OCI-LY1 (cell line): ENCODE measurements at regions not wholly inside any gene's neighbourhood (a gene's known extent, or its start where the extent isn't known, plus 50 kb on each side); places are given as distances from the start of the nearest gene placed in this dataset.

Source experiments
- H2AFZ ChIP-seq: fragments of 200-600 bp; sonication (generic), shearing (Covaris generic); 2 replicates; pipeline ENCODE4 v1.6.0; 2014; ENCODE audit warnings: antibody characterized with exemption, mild to moderate bottlenecking, low read length
- H3F3A ChIP-seq: fragments of 200-600 bp; sonication (generic), shearing (Covaris generic); 2 replicates; pipeline ENCODE4 v1.6.0; 2014; ENCODE audit warnings: mild to moderate bottlenecking, antibody characterized with exemption, low read length, moderate library complexity; ENCODE audit not compliant: insufficient read depth
- H3K27ac ChIP-seq: fragments of 200-600 bp; sonication (generic); 2 replicates; pipeline ENCODE4 v1.5.1; 2014; ENCODE audit warnings: low read length, mixed run types, mild to moderate bottlenecking, low read depth; ENCODE audit not compliant: poor library complexity, severe bottlenecking
- H3K27me3 ChIP-seq: fragments of 200-600 bp; sonication (generic); 2 replicates; pipeline ENCODE4 v1.6.0; 2014; ENCODE audit warnings: antibody characterized with exemption, mild to moderate bottlenecking, low read length, moderate library complexity; ENCODE audit not compliant: insufficient read depth
- H3K36me3 ChIP-seq: fragments of 200-600 bp; sonication (generic); 2 replicates; pipeline ENCODE4 v1.6.1; 2014; ENCODE audit warnings: mild to moderate bottlenecking, antibody characterized with exemption, low read length, moderate library complexity, mixed read lengths; ENCODE audit not compliant: insufficient read depth
- H3K4me1 ChIP-seq: fragments of 200-600 bp; sonication (generic); 2 replicates; pipeline ENCODE4 v1.5.1; 2014; ENCODE audit warnings: mild to moderate bottlenecking, low read length, moderate library complexity; ENCODE audit not compliant: insufficient read depth, severe bottlenecking
- H3K4me2 ChIP-seq: fragments of 200-600 bp; sonication (generic), shearing (Covaris generic); 2 replicates; pipeline ENCODE4 v1.6.1; 2014; ENCODE audit warnings: low read length
- H3K4me3 ChIP-seq: fragments of 200-600 bp; sonication (generic); 2 replicates; pipeline ENCODE4 v1.5.1; 2014; ENCODE audit warnings: low read length, low read depth, mild to moderate bottlenecking, mixed read lengths; ENCODE audit not compliant: poor library complexity, severe bottlenecking
- H3K79me2 ChIP-seq: fragments of 200-600 bp; shearing (Covaris generic); 2 replicates; pipeline ENCODE4 v1.6.1; 2016; ENCODE audit warnings: mixed run types, low read length, mixed read lengths; ENCODE audit not compliant: insufficient read depth
- H3K9ac ChIP-seq: fragments of 200-600 bp; sonication (generic), shearing (Covaris generic); 2 replicates; pipeline ENCODE4 v1.6.1; 2014; ENCODE audit warnings: mild to moderate bottlenecking, low read length, mixed read lengths
- H3K9me2 ChIP-seq: fragments of 200-600 bp; sonication (generic), shearing (Covaris generic); 2 replicates; pipeline ENCODE4 v1.6.1; 2014; ENCODE audit warnings: low read depth, mild to moderate bottlenecking, low read length, mixed read lengths
- H3K9me3 ChIP-seq: fragments of 200-600 bp; shearing (Covaris generic); 2 replicates; pipeline ENCODE4 v1.6.1; 2014; ENCODE audit warnings: low read length, mixed read lengths
- H4K20me1 ChIP-seq: fragments of 200-600 bp; sonication (generic), shearing (Covaris generic); 2 replicates; pipeline ENCODE4 v1.6.0; 2016; ENCODE audit warnings: mild to moderate bottlenecking, low read length; ENCODE audit not compliant: insufficient read depth
- EZH2 ChIP-seq: fragments of 200-600 bp; sonication (generic), shearing (Covaris generic); IDR thresholded peaks from 2 replicates; pipeline ENCODE4 v1.8.0; 2017; ENCODE audit warnings: borderline replicate concordance, mixed run types, mild to moderate bottlenecking, antibody characterized with exemption, low read length, moderate library complexity, mixed read lengths
- TF ChIP-seq, protein P1 (sequence below): fragments of 200-600 bp; sonication (generic), shearing (Covaris generic); IDR thresholded peaks from 2 replicates; pipeline ENCODE4 v1.5.1; 2017; ENCODE audit warnings: mild to moderate bottlenecking, antibody characterized with exemption, low read length, moderate library complexity, mixed read lengths

DNA sequence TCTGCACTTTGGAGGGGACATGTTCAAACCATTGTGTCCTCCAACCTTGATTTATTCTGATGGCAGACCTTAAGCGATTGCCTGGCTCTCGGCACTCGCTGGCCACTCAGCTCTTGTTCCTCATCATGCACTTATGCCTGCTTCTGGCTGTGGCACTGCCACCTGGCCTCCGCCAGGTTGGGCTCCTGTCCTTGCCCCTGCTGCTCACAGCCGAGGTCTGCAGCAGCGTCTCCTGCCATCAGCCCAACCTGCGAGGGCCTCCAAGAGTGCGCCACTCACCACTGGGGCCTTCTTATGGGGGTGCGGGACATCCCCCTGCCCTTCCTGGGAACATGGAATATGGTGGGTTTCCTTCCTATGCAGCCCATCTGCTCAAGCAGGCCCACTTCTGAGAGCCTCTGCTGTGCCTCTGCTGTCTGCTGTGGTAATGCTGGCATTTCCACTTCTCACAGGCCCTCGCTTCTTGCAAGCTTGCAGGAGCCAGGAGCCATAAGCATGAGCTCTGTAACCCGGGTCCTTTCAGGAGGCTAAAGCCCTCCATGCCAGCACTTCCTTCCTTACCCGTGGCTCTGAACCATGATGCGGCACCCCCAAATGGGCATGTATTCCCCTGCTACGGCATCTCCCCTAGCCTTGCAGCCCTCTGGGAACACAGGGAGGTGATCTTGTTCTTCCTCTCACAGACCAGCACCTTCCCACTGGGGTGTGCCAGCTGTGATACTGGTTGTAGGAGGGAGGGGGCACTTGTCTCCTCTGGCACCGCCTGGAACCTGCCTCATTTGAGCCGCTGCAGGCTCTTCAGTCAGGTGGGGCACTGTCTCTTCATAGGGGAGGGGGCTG is 58.6 kb upstream of the HS6ST1 start:
- H3K79me2 ChIP-seq, result no peaks in the 10 kb centered on the region
- no peaks in the 10 kb centered on the region for H3K36me3 ChIP-seq
- H3K9ac ChIP-seq, result no peak overlapping the region
- no peaks in the 10 kb centered on the region for H3F3A ChIP-seq
- no peaks in the 10 kb centered on the region for H3K9me2 ChIP-seq
- no peaks in the 10 kb centered on the region for H3K27me3 ChIP-seq
- no peak overlapping the region for H3K27ac ChIP-seq
- TF ChIP-seq, protein P1, sequence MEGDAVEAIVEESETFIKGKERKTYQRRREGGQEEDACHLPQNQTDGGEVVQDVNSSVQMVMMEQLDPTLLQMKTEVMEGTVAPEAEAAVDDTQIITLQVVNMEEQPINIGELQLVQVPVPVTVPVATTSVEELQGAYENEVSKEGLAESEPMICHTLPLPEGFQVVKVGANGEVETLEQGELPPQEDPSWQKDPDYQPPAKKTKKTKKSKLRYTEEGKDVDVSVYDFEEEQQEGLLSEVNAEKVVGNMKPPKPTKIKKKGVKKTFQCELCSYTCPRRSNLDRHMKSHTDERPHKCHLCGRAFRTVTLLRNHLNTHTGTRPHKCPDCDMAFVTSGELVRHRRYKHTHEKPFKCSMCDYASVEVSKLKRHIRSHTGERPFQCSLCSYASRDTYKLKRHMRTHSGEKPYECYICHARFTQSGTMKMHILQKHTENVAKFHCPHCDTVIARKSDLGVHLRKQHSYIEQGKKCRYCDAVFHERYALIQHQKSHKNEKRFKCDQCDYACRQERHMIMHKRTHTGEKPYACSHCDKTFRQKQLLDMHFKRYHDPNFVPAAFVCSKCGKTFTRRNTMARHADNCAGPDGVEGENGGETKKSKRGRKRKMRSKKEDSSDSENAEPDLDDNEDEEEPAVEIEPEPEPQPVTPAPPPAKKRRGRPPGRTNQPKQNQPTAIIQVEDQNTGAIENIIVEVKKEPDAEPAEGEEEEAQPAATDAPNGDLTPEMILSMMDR, result no peak
- TF ChIP-seq EZH2, result no peak
- H2AFZ ChIP-seq, result no peak overlapping the region
- no peaks in the 10 kb centered on the region for H4K20me1 ChIP-seq
- no peak overlapping the region for H3K4me2 ChIP-seq
- H3K4me3 ChIP-seq, result no peak overlapping the region
- H3K9me3 ChIP-seq, result no peaks in the 10 kb centered on the region
- H3K4me1 ChIP-seq, result no peaks in the 10 kb centered on the region

DNA sequence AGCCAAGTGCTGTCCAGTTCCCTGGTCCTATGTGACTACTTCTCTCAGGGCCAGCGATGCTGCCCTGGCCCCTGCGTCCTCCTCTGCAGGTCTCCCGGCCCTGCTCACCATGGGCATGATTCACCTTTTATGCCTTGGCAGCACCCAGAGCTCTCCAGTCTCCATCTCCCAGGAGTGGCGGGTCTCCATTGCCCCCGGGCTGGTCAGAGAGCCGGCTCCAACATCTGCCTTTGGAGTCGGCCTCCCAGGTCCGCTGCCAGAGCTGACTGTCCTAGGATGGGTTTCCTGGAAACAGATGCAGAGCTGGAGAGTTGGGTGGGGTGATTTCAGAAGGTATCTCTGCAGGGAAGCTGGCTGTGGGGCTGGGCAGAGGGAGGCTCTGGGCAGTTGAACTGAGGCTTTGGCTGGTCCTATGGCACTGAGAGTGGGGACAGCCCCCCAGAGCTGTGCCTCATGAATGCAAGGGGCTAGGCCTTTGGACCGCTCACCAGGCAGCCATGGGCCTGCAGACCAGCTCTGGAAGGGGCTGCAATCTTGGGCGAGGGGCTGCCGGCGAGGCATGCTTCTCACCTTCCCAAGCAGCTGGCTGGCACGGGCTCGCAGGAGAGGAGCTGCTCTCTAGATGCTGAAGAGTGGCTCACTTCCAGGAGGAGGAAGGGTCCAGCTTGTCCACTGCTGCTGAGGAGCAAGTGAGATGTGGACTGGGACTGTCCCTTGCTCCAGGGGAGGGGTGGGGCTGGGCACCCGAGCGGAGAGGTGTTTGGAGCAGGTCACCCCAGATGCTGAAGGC is 59.8 kb upstream of the HS6ST1 start:
- no peaks in the 10 kb centered on the region for H3K9me2 ChIP-seq
- no peak overlapping the region for H3K9ac ChIP-seq
- H3F3A ChIP-seq, result no peaks in the 10 kb centered on the region
- H3K27ac ChIP-seq, result no peak overlapping the region
- H3K4me1 ChIP-seq, result no peaks in the 10 kb centered on the region
- H3K4me3 ChIP-seq, result no peak overlapping the region
- H3K4me2 ChIP-seq, result no peak overlapping the region
- no peaks in the 10 kb centered on the region for H4K20me1 ChIP-seq
- H3K36me3 ChIP-seq, result no peaks in the 10 kb centered on the region
- no peak overlapping the region for H2AFZ ChIP-seq
- no peaks in the 10 kb centered on the region for H3K9me3 ChIP-seq
- no peaks in the 10 kb centered on the region for H3K79me2 ChIP-seq
- H3K27me3 ChIP-seq, result no peaks in the 10 kb centered on the region
- TF ChIP-seq, protein P1, result no peak
- no peak for TF ChIP-seq EZH2

DNA sequence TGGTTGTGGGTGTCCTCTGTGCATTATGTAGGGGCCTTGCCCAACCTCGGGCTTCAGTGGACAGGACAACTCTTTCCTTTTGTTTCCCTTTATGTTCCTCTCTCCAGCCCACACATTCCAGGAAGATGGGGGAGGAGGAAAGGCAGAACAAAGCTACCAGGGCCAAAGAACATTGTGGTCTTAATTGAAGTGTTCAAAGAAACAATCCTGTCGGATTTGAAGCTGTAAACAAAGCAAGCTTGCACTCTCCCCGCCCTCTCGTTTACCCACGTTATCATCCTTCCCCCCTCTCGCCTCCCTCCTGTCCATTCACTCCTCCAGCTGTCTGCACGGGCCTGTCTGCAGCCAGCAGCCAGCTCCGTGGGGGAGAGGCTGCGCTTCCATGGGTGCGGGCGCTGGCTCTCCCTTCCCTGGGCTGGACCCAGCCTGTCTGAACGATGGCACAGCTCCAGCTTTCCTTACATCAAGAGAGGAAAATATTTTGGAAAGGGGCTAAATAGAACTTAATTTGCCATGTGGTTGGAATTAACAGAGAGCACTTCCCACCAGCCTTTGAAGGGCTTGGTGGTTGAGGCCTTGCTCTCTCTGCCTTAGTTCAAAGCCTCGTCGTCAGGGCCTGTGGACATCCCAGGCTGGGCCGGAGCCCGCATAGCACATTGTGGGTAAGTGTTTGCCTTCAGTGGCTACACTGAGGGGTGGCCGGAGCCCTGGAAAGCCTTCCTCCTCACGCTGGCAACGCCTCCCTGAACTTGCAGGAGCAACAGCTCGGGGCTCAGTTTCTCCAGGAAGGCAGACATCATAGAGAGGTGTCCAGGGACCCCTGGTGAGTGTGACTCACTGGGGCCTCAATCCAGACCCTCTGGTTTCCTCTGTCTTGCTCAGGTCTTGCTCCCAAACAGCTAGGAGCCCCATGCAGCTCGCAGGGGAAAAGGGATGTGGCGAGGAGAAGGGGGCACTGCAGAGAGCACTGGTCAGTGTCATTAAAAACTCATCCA is 60.6 kb upstream of the HS6ST1 start:
- H3K27me3 ChIP-seq, result no peaks in the 10 kb centered on the region
- H3K9ac ChIP-seq, result no peak overlapping the region
- no peaks in the 10 kb centered on the region for H3K36me3 ChIP-seq
- no peak overlapping the region for H3K27ac ChIP-seq
- no peaks in the 10 kb centered on the region for H3K9me2 ChIP-seq
- TF ChIP-seq EZH2, result no peak
- TF ChIP-seq, protein P1, result no peak
- no peak overlapping the region for H3K4me3 ChIP-seq
- no peaks in the 10 kb centered on the region for H3K4me1 ChIP-seq
- no peaks in the 10 kb centered on the region for H3F3A ChIP-seq
- no peak overlapping the region for H3K4me2 ChIP-seq
- no peaks in the 10 kb centered on the region for H4K20me1 ChIP-seq
- H3K79me2 ChIP-seq, result no peaks in the 10 kb centered on the region
- no peaks in the 10 kb centered on the region for H3K9me3 ChIP-seq
- no peak overlapping the region for H2AFZ ChIP-seq
